A549 (cell line): ENCODE measurements at regions not wholly inside any gene's neighbourhood (a gene's known extent, or its start where the extent isn't known, plus 50 kb on each side); places are given as distances from the start of the nearest gene placed in this dataset.

ENCODE experiments used
- CTCF ChIP-seq: fragments of >200 bp; sonication (Bioruptor Twin); formaldehyde crosslinking; IDR thresholded peaks from 3 replicates; pipeline ENCODE4 v1.5.1; 2016
- EHMT2 ChIP-seq: fragments of 200-600 bp; sonication (generic); IDR thresholded peaks from 2 replicates; pipeline ENCODE4 v1.6.1; 2016; ENCODE audit warnings: antibody characterized with exemption, low read depth, mild to moderate bottlenecking, moderate library complexity

GRCh38 chr18:38237796-38238195 is 672.2 kb upstream of the CELF4 start:
- TF ChIP-seq CTCF = no peak
- TF ChIP-seq EHMT2 = no peak
